GM12891 (cell line): ENCODE measurements at regions not wholly inside any gene's neighbourhood (a gene's known extent, or its start where the extent isn't known, plus 50 kb on each side); places are given as distances from the start of the nearest gene placed in this dataset.

ENCODE experiments used
- POLR2A ChIP-seq: IDR thresholded peaks from 2 replicates; pipeline ENCODE4 v1.6.1; 2011; ENCODE audit warnings: low read depth, low read length, control low read depth
- POLR2AphosphoS5 ChIP-seq: IDR thresholded peaks from 2 replicates; pipeline ENCODE4 v1.6.1; 2011; ENCODE audit warnings: low read depth, low read length, control low read depth

DNA sequence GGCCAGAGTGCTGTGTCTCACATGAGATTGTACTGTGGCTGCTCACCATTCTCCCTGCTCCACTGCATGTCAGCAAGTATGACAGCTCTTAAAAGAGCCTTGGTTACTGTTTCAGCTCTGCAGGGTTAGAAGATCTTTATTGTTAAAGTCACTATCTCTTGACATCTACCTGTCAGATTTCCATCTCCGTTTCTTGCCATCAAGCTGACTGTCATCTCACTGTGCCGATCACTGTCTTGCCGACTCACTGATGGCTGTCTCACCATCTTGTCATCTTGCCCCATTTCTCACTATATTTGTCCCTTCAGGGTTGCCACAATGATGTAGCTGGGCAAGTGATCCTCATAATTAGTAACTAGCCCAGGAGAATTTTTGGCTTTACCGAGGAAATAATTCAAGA, 800.9 kb upstream of the CDH7 start:
- TF ChIP-seq POLR2AphosphoS5 (no peak), POLR2A (no peak)
